ENCODE measurements at regions not wholly inside any gene's neighbourhood (a gene's known extent, or its start where the extent isn't known, plus 50 kb on each side); places are given as distances from the start of the nearest gene placed in this dataset.

- no peak for TF ChIP-seq SNAI2 (CRISPR knock-in tag; IDR thresholded peaks at IDR 0.05)
- no peak for TF ChIP-seq PATZ1 (CRISPR knock-in tag; IDR thresholded peaks at IDR 0.05; ENCODE audit: borderline replicate concordance)
- no peak for TF ChIP-seq ZFP3 (CRISPR knock-in tag; IDR thresholded peaks at IDR 0.05)
Observed at GRCh38 chr10:43953672-43954071, 305.0 kb upstream of the ZNF32 start (continued).

DNA sequence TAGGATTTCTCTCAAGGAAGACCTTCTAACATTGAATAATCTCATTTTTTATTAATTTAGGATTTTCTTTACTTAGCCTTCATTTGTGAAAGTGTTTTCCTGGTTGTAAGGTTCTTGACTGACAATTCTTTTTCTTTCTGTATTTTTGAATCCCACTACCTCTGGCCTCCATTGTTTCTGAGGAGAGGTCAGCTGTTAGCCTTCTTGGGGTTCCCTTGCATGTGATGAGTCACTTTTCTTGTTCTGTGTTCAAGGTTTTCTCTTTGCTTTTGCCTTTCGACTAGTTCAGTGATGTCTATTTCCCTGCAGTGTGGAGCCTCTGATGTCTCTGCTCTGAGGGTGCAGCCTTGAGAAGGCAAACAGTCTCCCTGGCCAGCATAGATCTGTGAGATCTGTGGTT is 304.1 kb upstream of the ZNF32 start:
- no peak for ATAC-seq
- no peak for TF ChIP-seq TCF4 (CRISPR knock-in tag; IDR thresholded peaks at IDR 0.05; ENCODE audit: borderline replicate concordance)
- TF ChIP-seq, protein P1, sequence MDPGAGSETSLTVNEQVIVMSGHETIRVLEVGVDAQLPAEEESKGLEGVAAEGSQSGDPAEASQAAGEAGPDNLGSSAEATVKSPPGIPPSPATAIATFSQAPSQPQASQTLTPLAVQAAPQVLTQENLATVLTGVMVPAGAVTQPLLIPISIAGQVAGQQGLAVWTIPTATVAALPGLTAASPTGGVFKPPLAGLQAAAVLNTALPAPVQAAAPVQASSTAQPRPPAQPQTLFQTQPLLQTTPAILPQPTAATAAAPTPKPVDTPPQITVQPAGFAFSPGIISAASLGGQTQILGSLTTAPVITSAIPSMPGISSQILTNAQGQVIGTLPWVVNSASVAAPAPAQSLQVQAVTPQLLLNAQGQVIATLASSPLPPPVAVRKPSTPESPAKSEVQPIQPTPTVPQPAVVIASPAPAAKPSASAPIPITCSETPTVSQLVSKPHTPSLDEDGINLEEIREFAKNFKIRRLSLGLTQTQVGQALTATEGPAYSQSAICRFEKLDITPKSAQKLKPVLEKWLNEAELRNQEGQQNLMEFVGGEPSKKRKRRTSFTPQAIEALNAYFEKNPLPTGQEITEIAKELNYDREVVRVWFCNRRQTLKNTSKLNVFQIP (CRISPR knock-in tag; IDR thresholded peaks at IDR 0.05; ENCODE audit: borderline replicate concordance, low read depth), result no peak

DNA sequence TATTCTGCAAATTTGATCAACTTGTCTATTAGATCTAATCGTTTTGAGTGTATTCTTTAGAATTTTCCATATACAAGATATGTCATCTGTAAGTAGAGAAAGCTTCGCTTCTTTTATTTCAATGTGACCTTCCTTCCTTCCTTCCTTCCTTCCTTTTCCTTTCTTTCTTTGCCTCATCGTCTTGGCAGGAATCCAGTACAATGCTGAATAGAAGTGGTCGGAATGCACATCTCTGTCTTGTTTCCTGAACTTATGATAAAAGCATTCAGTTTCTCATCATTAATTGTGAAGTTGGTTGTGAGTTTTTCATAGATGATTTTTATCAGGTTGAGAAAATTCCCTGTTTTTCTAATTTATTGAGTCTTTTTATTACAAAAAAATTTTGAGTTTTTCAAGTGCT is 300.7 kb upstream of the ZNF32 start:
- no peak for ATAC-seq
- TF ChIP-seq ZFP30 (CRISPR knock-in tag; IDR thresholded peaks at IDR 0.05) (no peak), ZFP3 (CRISPR knock-in tag; IDR thresholded peaks at IDR 0.05) (no peak), ISL1 (CRISPR knock-in tag; IDR thresholded peaks at IDR 0.05) (no peak), ARNTL (CRISPR knock-in tag; IDR thresholded peaks at IDR 0.05; ENCODE audit: borderline replicate concordance, low read depth) (no peak), ESRRG (CRISPR knock-in tag; IDR thresholded peaks at IDR 0.05) (no peak), CSDC2 (CRISPR knock-in tag; IDR thresholded peaks at IDR 0.05) (no peak), SNAI2 (CRISPR knock-in tag; IDR thresholded peaks at IDR 0.05) (no peak), PPARA (CRISPR knock-in tag; IDR thresholded peaks at IDR 0.05; ENCODE audit: borderline replicate concordance) (no peak), ZNF565 (CRISPR knock-in tag; conservative IDR thresholded peaks at IDR 0.05; ENCODE audit: low read depth) (no peak), GLIS3 (CRISPR knock-in tag; IDR thresholded peaks at IDR 0.05) (no peak), ZNF8 (CRISPR knock-in tag; IDR thresholded peaks at IDR 0.05) (no peak), RARB (CRISPR knock-in tag; IDR thresholded peaks at IDR 0.05) (no peak), TCF4 (CRISPR knock-in tag; IDR thresholded peaks at IDR 0.05; ENCODE audit: borderline replicate concordance) (no peak), TOX (CRISPR knock-in tag; IDR thresholded peaks at IDR 0.05; ENCODE audit: borderline replicate concordance) (no peak)
- TF ChIP-seq, protein P1 (CRISPR knock-in tag; IDR thresholded peaks at IDR 0.05; ENCODE audit: borderline replicate concordance, low read depth), result no peak

GRCh38 chr10:43946445-43946844 is 297.8 kb upstream of the ZNF32 start:
- no peak for ATAC-seq
- TF ChIP-seq CSDC2 (CRISPR knock-in tag; IDR thresholded peaks at IDR 0.05) (no peak), PATZ1 (CRISPR knock-in tag; IDR thresholded peaks at IDR 0.05; ENCODE audit: borderline replicate concordance) (no peak), TOX (CRISPR knock-in tag; IDR thresholded peaks at IDR 0.05; ENCODE audit: borderline replicate concordance) (no peak), OSR1 (CRISPR knock-in tag; IDR thresholded peaks at IDR 0.05) (no peak), SNAI2 (CRISPR knock-in tag; IDR thresholded peaks at IDR 0.05) (no peak), ZFP3 (CRISPR knock-in tag; IDR thresholded peaks at IDR 0.05) (no peak), GLIS3 (CRISPR knock-in tag; IDR thresholded peaks at IDR 0.05) (no peak), ISL1 (CRISPR knock-in tag; IDR thresholded peaks at IDR 0.05) (no peak), TCF4 (CRISPR knock-in tag; IDR thresholded peaks at IDR 0.05; ENCODE audit: borderline replicate concordance) (no peak), PPARA (CRISPR knock-in tag; IDR thresholded peaks at IDR 0.05; ENCODE audit: borderline replicate concordance) (no peak), ZNF565 (CRISPR knock-in tag; conservative IDR thresholded peaks at IDR 0.05; ENCODE audit: low read depth) (no peak), CSRNP3 (CRISPR knock-in tag; IDR thresholded peaks at IDR 0.05) (no peak), ESRRG (CRISPR knock-in tag; IDR thresholded peaks at IDR 0.05) (no peak), RARB (CRISPR knock-in tag; IDR thresholded peaks at IDR 0.05) (no peak)
- TF ChIP-seq, protein P2, sequence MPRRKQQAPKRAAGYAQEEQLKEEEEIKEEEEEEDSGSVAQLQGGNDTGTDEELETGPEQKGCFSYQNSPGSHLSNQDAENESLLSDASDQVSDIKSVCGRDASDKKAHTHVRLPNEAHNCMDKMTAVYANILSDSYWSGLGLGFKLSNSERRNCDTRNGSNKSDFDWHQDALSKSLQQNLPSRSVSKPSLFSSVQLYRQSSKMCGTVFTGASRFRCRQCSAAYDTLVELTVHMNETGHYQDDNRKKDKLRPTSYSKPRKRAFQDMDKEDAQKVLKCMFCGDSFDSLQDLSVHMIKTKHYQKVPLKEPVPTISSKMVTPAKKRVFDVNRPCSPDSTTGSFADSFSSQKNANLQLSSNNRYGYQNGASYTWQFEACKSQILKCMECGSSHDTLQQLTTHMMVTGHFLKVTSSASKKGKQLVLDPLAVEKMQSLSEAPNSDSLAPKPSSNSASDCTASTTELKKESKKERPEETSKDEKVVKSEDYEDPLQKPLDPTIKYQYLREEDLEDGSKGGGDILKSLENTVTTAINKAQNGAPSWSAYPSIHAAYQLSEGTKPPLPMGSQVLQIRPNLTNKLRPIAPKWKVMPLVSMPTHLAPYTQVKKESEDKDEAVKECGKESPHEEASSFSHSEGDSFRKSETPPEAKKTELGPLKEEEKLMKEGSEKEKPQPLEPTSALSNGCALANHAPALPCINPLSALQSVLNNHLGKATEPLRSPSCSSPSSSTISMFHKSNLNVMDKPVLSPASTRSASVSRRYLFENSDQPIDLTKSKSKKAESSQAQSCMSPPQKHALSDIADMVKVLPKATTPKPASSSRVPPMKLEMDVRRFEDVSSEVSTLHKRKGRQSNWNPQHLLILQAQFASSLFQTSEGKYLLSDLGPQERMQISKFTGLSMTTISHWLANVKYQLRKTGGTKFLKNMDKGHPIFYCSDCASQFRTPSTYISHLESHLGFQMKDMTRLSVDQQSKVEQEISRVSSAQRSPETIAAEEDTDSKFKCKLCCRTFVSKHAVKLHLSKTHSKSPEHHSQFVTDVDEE (CRISPR knock-in tag; IDR thresholded peaks at IDR 0.05), result no peak
- TF ChIP-seq, protein P3, sequence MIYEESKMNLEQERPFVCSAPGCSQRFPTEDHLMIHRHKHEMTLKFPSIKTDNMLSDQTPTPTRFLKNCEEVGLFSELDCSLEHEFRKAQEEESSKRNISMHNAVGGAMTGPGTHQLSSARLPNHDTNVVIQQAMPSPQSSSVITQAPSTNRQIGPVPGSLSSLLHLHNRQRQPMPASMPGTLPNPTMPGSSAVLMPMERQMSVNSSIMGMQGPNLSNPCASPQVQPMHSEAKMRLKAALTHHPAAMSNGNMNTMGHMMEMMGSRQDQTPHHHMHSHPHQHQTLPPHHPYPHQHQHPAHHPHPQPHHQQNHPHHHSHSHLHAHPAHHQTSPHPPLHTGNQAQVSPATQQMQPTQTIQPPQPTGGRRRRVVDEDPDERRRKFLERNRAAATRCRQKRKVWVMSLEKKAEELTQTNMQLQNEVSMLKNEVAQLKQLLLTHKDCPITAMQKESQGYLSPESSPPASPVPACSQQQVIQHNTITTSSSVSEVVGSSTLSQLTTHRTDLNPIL (CRISPR knock-in tag; IDR thresholded peaks at IDR 0.05; ENCODE audit: low read depth), result no peak
- TF ChIP-seq, protein P1 (CRISPR knock-in tag; IDR thresholded peaks at IDR 0.05; ENCODE audit: borderline replicate concordance, low read depth), result no peak

All from SK-N-SH treated with all-trans-retinoic acid at 6 μM for 48 hours (cell line).